Testis (tissue), 2 donors: ENCODE measurements at regions not wholly inside any gene's neighbourhood (a gene's known extent, or its start where the extent isn't known, plus 50 kb on each side); places are given as distances from the start of the nearest gene placed in this dataset.

Experiments used
- DNase-seq: peaks from one replicate; pipeline ENCODE4 v3.0.0-alpha.2; 2019
- H3K27ac ChIP-seq, 2 donors: fragments of 200-600 bp; sonication (generic); one replicate each; pipeline ENCODE4 v1.5.1; 2019
- H3K27me3 ChIP-seq: fragments of 200-600 bp; sonication (generic); one replicate; pipeline ENCODE4 v1.5.1; 2019
- H3K36me3 ChIP-seq: fragments of 200-600 bp; sonication (generic); one replicate; pipeline ENCODE4 v1.5.1; 2017; ENCODE audit warnings: low read depth; ENCODE audit errors: missing control alignments
- H3K4me1 ChIP-seq: fragments of 200-600 bp; sonication (generic); one replicate; pipeline ENCODE4 v1.5.1; 2019
- H3K4me3 ChIP-seq, 2 donors: fragments of 200-600 bp; sonication (generic); one replicate each; pipeline ENCODE4 v1.5.1; 2017 to 2019
- H3K9me3 ChIP-seq: fragments of 200-600 bp; sonication (generic); one replicate; pipeline ENCODE4 v1.5.1; 2017
- POLR2A ChIP-seq: fragments of 450-650 bp; IDR thresholded peaks from one replicate; pipeline ENCODE4 v1.6.1; 2017; ENCODE audit warnings: antibody characterized with exemption, mild to moderate bottlenecking, moderate library complexity
- WGBS, 2 donors: methylation state at CpG; one replicate each; pipeline ENCODE4 v1.1.5; 2018; 5-methylcytosine and 5-hydroxymethylcytosine counted together
- intact Hi-C: fragments of 100-400 bp; cut with DNase I; formaldehyde crosslinking; loops from one replicate; pipeline ENCODE4 v1.15.1; 2023; ENCODE audit warnings: low total_unique reads
- TF ChIP-seq, protein P1 (sequence below), 3 experiments: fragments of 450-650 bp in 2 of 3; fragments of 200-600 bp in 1 of 3; sonication (generic) in 1 of 3; IDR thresholded peaks; one replicate each; pipeline ENCODE4 v1.5.1; 2016 to 2019; ENCODE audit warnings: antibody characterized with exemption in 3 of 3, mild to moderate bottlenecking in 2 of 3, moderate library complexity in 1 of 3

- DNase-seq: no peak
- TF ChIP-seq POLR2A: no peak
- TF ChIP-seq, protein P1, sequence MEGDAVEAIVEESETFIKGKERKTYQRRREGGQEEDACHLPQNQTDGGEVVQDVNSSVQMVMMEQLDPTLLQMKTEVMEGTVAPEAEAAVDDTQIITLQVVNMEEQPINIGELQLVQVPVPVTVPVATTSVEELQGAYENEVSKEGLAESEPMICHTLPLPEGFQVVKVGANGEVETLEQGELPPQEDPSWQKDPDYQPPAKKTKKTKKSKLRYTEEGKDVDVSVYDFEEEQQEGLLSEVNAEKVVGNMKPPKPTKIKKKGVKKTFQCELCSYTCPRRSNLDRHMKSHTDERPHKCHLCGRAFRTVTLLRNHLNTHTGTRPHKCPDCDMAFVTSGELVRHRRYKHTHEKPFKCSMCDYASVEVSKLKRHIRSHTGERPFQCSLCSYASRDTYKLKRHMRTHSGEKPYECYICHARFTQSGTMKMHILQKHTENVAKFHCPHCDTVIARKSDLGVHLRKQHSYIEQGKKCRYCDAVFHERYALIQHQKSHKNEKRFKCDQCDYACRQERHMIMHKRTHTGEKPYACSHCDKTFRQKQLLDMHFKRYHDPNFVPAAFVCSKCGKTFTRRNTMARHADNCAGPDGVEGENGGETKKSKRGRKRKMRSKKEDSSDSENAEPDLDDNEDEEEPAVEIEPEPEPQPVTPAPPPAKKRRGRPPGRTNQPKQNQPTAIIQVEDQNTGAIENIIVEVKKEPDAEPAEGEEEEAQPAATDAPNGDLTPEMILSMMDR (IDR thresholded peaks at IDR 0.05): no peak
- Histone ChIP-seq H3K27ac (no peak overlapping the region), H3K36me3 (no peaks in the 10 kb centered on the region), H3K4me1 (no peaks in the 10 kb centered on the region), H3K9me3 (no peaks in the 10 kb centered on the region), H3K27me3 (no peaks in the 10 kb centered on the region), H3K4me3 (no peak overlapping the region)
- WGBS, 2 donors: 84 to 91% methylated on average over 3 to 5 of the region's 5 CpGs
- intact Hi-C loops: no loop called here
Observed at GRCh38 chr1:57727121-57727520, 303.3 kb upstream of the DAB1 start.

GRCh38 chr1:57725318-57725717, 301.5 kb upstream of the DAB1 start:
- Histone ChIP-seq H3K9me3 (no peaks in the 10 kb centered on the region), H3K27me3 (no peaks in the 10 kb centered on the region), H3K4me3 (no peak overlapping the region), H3K4me1 (no peaks in the 10 kb centered on the region), H3K27ac (no peak overlapping the region), H3K36me3 (no peaks in the 10 kb centered on the region)
- WGBS, 2 donors: 77 to 85% methylated on average over 4 of the region's 4 CpGs
- intact Hi-C loops: no loop called here
- no peak for DNase-seq
- TF ChIP-seq, protein P1 (IDR thresholded peaks at IDR 0.05): no peak
- no peak for TF ChIP-seq POLR2A

DNA sequence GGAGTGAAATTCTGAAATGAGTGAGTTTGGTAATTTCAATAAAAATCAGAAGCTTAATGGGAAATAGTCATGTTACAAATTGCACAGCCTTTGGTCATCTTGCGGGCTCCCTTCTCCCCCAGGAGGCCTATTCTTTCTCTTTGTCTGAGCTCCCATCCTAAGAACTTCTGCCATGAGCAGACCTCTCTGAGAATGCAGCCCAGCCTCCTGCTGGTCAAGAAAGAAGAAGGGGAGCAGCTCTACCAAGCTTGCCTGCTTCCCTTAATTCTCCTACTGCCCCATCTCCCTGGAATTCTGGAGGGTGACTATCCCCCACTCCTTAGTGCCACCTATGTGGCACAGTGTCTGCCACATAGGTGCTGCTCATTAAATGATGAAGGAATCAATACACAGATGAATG, 300.7 kb upstream of the DAB1 start:
- H3K9me3 ChIP-seq: no peaks in the 10 kb centered on the region
- no peak overlapping the region for H3K27ac ChIP-seq
- TF ChIP-seq, protein P1 (IDR thresholded peaks at IDR 0.05): no peak
- TF ChIP-seq POLR2A: no peak
- no peak for DNase-seq
- H3K4me1 ChIP-seq: no peaks in the 10 kb centered on the region
- WGBS, 2 donors: 97 to 100% methylated on average over 1 of the region's 1 CpG
- no peak overlapping the region for H3K4me3 ChIP-seq
- no peaks in the 10 kb centered on the region for H3K36me3 ChIP-seq
- H3K27me3 ChIP-seq: no peaks in the 10 kb centered on the region
- intact Hi-C loops: no loop called here

DNA sequence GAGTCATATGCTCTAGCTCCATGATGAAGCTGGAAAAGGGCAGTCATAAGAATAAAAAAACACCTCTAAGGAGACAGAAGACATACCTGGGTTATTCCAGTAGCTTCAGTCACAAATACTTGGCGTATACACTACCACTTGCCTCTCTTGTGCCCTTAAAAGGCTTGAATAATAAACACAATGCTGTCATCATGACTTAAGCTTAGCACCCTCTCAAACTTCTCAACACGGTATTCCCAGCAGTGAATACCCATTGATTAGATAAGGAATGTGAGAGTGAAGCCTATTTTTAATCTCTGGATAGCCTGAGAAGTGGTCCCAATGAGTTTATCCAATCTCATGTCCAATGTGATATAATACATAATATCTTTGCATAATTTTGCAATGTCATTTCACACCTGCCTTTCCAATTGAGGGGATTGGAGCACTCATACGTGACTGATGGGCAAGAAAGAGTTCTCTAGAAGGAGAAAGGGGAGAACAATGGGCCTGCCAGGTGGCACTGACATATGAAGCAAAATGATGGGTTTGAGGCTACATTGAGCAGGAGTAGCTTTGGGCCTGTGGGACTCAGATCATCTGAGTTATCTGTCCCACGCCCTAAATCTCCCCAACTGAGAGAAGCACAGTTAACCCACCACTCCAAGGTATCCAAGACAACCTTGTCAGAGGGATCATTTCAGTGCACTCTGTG, 298.6 kb upstream of the DAB1 start:
- intact Hi-C loops: no loop called here
- Histone ChIP-seq H3K36me3 (no peaks in the 10 kb centered on the region), H3K27me3 (no peaks in the 10 kb centered on the region), H3K4me1 (no peaks in the 10 kb centered on the region), H3K9me3 (no peaks in the 10 kb centered on the region), H3K4me3 (no peak overlapping the region), H3K27ac (no peak overlapping the region)
- TF ChIP-seq, protein P1 (IDR thresholded peaks at IDR 0.05): no peak
- TF ChIP-seq POLR2A: no peak
- DNase-seq: no peak
- WGBS, 2 donors: 80 to 84% methylated on average over 4 of the region's 4 CpGs

DNA sequence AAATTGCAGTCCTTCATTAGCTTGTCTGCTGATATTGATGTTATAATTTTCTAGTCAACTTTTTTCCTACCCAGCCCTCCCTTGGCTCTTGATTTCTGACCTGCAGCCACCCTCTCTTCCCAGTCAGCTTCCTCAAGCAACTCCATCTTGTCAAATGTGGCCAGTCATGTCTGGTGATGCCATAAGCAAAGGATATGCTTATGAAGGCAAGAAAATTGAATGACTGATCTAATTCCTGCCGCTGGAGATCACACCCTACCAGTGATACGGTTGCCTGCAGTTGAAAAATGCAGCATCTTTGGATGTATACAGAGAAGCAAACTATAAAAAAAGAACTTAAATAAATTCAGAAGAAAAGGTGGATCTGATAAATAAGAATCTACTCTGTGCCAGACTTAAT, 297.1 kb upstream of the DAB1 start:
- Histone ChIP-seq H3K27ac (no peak overlapping the region), H3K4me1 (no peaks in the 10 kb centered on the region), H3K27me3 (no peaks in the 10 kb centered on the region), H3K4me3 (no peak overlapping the region), H3K9me3 (no peaks in the 10 kb centered on the region), H3K36me3 (no peaks in the 10 kb centered on the region)
- TF ChIP-seq, protein P1 (IDR thresholded peaks at IDR 0.05): no peak
- TF ChIP-seq POLR2A: no peak
- intact Hi-C loops: no loop called here
- 92 to 93% methylated on average over 2 of the region's 2 CpGs for WGBS, 2 donors
- DNase-seq: no peak
